GM11168 (cell line): ENCODE measurements at regions not wholly inside any gene's neighbourhood (a gene's known extent, or its start where the extent isn't known, plus 50 kb on each side); places are given as distances from the start of the nearest gene placed in this dataset.
"Not testable (repeated sequence)": the region's sequence is repeated elsewhere in the genome, so short reads cannot be mapped to it uniquely, and the experiment has no call there.

ENCODE experiments used
- in situ Hi-C: fragments of 300-500 bp; cut with MboI; formaldehyde crosslinking; loops from one replicate; pipeline ENCODE4 v1.12.0; 2022; ENCODE audit warnings: low sequenced_read_pairs; ENCODE audit not compliant: unreplicated experiment

GRCh38 chr14:71770431-71770830 is 161.8 kb upstream of the RGS6 start:
- in situ Hi-C loops, result no loop called here

GRCh38 chr14:71771421-71771820 is 160.8 kb upstream of the RGS6 start:
- in situ Hi-C loops, result not testable (repeated sequence)

GRCh38 chr14:71771996-71772395 is 160.2 kb upstream of the RGS6 start:
- in situ Hi-C loops, result not testable (repeated sequence)

- in situ Hi-C loops, result no loop called here
Measured at GRCh38 chr14:71773898-71774481, 158.2 kb upstream of the RGS6 start.

GRCh38 chr14:71776471-71777360 is 155.5 kb upstream of the RGS6 start:
- in situ Hi-C loops, result no loop called here

- in situ Hi-C loops, result no loop called here
Measured at GRCh38 chr14:71780075-71780474, 152.2 kb upstream of the RGS6 start.

GRCh38 chr14:71780822-71781221 is 151.4 kb upstream of the RGS6 start:
- in situ Hi-C loops, result no loop called here

- in situ Hi-C loops, result no loop called here
Measured at GRCh38 chr14:71783088-71783487, 149.1 kb upstream of the RGS6 start.

GRCh38 chr14:71783786-71784185 is 148.4 kb upstream of the RGS6 start:
- in situ Hi-C loops, result no loop called here

- in situ Hi-C loops, result no loop called here
Measured at GRCh38 chr14:71789005-71789404, 143.2 kb upstream of the RGS6 start.

GRCh38 chr14:71799841-71800240 is 132.4 kb upstream of the RGS6 start:
- in situ Hi-C loops, result no loop called here

GRCh38 chr14:71800878-71801277 is 131.4 kb upstream of the RGS6 start:
- in situ Hi-C loops, result no loop called here

GRCh38 chr14:71803539-71804260 is 128.5 kb upstream of the RGS6 start:
- in situ Hi-C loops, result no loop called here

- in situ Hi-C loops, result no loop called here
Measured at GRCh38 chr14:71804992-71805391, 127.2 kb upstream of the RGS6 start.

GRCh38 chr14:71807049-71807448 is 125.2 kb upstream of the RGS6 start:
- in situ Hi-C loops, result not testable (repeated sequence)

GRCh38 chr14:71810800-71811199 is 121.4 kb upstream of the RGS6 start:
- in situ Hi-C loops, result not testable (repeated sequence)

- in situ Hi-C loops, result no loop called here
Measured at GRCh38 chr14:71812693-71813092, 119.5 kb upstream of the RGS6 start.

- in situ Hi-C loops, result no loop called here
Measured at GRCh38 chr14:71815110-71815509, 117.1 kb upstream of the RGS6 start.

- in situ Hi-C loops, result no loop called here
Measured at GRCh38 chr14:71824816-71825215, 107.4 kb upstream of the RGS6 start.

GRCh38 chr14:71833476-71833875 is 98.8 kb upstream of the RGS6 start:
- in situ Hi-C loops, result no loop called here
